Prostate gland (tissue), 2 donors: ENCODE measurements at regions not wholly inside any gene's neighbourhood (a gene's known extent, or its start where the extent isn't known, plus 50 kb on each side); places are given as distances from the start of the nearest gene placed in this dataset.

Experiments
- POLR2A ChIP-seq: fragments of 450-650 bp; IDR thresholded peaks from one replicate; pipeline ENCODE4 v1.6.1; 2016; ENCODE audit warnings: antibody characterized with exemption, mild to moderate bottlenecking
- POLR2AphosphoS5 ChIP-seq: sonication (generic); formaldehyde crosslinking; IDR thresholded peaks from one replicate; pipeline ENCODE4 v1.6.1; 2017; ENCODE audit warnings: antibody characterized with exemption
- TF ChIP-seq, protein P1 (sequence below), 4 experiments: fragments of 200-600 bp in 2 of 4; fragments of 450-650 bp in 2 of 4; sonication (generic) in 2 of 4; IDR thresholded peaks; 1 replicate in 3 of 4; 2 replicates in 1 of 4; pipeline ENCODE4 v1.5.1; 2016 to 2019; ENCODE audit warnings: antibody characterized with exemption in 4 of 4, mild to moderate bottlenecking in 2 of 4, moderate library complexity in 2 of 4

DNA sequence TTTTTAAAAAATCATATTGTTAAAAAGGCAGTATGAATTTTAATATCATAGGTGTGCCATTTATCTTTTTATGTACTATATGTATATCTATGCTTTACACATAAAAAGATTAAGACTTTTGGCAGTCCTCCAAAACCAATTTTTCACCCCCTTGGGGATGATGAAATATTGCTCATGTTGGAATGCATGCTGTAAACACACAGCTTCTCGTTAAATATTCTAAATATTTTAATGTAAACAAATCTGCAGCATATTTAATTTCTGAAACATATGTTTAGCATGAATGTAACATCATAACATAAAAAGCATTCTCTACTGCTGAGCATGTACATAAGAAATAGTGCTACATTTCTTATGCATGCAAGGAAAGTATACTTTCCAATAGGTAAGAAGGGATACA, 484.3 kb upstream of the LRATD1 start:
- TF ChIP-seq, protein P1, sequence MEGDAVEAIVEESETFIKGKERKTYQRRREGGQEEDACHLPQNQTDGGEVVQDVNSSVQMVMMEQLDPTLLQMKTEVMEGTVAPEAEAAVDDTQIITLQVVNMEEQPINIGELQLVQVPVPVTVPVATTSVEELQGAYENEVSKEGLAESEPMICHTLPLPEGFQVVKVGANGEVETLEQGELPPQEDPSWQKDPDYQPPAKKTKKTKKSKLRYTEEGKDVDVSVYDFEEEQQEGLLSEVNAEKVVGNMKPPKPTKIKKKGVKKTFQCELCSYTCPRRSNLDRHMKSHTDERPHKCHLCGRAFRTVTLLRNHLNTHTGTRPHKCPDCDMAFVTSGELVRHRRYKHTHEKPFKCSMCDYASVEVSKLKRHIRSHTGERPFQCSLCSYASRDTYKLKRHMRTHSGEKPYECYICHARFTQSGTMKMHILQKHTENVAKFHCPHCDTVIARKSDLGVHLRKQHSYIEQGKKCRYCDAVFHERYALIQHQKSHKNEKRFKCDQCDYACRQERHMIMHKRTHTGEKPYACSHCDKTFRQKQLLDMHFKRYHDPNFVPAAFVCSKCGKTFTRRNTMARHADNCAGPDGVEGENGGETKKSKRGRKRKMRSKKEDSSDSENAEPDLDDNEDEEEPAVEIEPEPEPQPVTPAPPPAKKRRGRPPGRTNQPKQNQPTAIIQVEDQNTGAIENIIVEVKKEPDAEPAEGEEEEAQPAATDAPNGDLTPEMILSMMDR (IDR thresholded peaks at IDR 0.05), result no peak
- TF ChIP-seq POLR2AphosphoS5, result no peak
- TF ChIP-seq POLR2A, result no peak
